Central memory CD8-positive, alpha-beta T cell (primary cell): ENCODE measurements at regions not wholly inside any gene's neighbourhood (a gene's known extent, or its start where the extent isn't known, plus 50 kb on each side); places are given as distances from the start of the nearest gene placed in this dataset.

Experiments
- ATAC-seq: fragments of 150-1000 bp; cut with Tn5 transposase; replicated peaks from 2 replicates; pipeline ENCODE4 v1.10.0; 2022; ENCODE audit warnings: mild to moderate bottlenecking, moderate FRiP score, moderate number of reproducible peaks; ENCODE audit not compliant: poor library complexity, severe bottlenecking; ENCODE audit errors: extremely low read depth
- DNase-seq, 2 donors: peaks; one replicate each; pipeline ENCODE4 v3.0.0; 2021; ENCODE audit warnings: low spot score in 2 of 2
- H3K27ac Mint-ChIP-seq: one replicate; pipeline ENCODE4 v1.8.0; 2022; ENCODE audit warnings: low read depth, mild to moderate bottlenecking, moderate library complexity, mixed read lengths
- H3K27me3 Mint-ChIP-seq: one replicate; pipeline ENCODE4 v1.8.0; 2022; ENCODE audit warnings: mixed read lengths
- H3K36me3 Mint-ChIP-seq: one replicate; pipeline ENCODE4 v1.8.0; 2022; ENCODE audit warnings: mild to moderate bottlenecking, moderate library complexity, mixed read lengths; ENCODE audit not compliant: insufficient read depth
- H3K4me1 Mint-ChIP-seq: one replicate; pipeline ENCODE4 v1.8.0; 2022; ENCODE audit warnings: mixed read lengths
- H3K4me3 Mint-ChIP-seq: one replicate; pipeline ENCODE4 v1.8.0; 2022; ENCODE audit warnings: mild to moderate bottlenecking, moderate library complexity, mixed read lengths
- H3K9me3 Mint-ChIP-seq: one replicate; pipeline ENCODE4 v1.8.0; 2022; ENCODE audit warnings: mixed read lengths

DNA sequence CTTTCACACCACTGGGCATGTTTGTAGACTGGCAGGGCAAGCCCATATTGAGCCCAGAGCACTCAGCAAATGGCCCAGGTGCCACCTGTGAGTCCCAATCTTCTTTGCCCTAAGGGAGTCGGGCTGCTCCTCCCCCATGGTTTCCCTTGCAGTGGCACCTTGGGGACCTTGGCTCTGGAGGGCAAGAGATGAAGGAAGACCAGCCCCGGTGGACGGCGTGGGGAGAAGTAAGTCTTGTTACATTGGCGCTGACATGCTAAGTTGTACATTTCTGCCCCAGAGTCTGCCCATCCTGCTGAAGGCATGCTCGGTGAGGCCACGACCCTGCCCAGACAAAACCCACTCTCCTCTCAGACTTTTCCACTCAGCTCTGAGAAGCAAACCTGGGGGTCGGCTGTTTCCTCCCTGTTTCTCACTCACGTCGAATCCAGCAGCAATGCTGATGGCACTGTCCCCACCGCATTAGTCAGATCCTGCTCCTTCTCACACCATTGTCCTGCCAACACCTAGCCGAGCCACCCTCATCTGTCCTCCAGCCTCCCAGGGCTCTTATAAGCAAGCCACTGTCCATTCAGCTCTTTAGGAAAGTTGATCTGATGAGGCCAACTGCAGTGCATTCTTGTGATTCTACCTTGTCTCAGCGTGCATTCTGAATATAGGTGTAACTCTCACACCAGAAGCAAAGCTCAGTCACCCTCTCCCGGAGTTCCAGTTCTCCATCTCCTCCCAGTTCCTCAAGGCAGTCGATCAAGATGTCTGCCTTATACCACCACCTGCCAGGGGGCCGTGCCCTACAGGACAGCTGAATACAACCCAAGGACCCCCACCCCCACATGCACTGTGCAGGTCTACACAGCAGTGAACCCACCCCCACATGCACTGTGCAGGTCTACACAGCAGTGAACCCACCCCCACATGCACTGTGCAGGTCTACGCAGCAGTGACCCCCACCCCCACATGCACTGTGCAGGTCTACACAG lies 827.1 kb downstream of the TBC1D22A start:
- ATAC-seq (no peak), DNase-seq (no peak)
- no peaks in the 10 kb centered on the region for H3K36me3 Mint-ChIP-seq

DNA sequence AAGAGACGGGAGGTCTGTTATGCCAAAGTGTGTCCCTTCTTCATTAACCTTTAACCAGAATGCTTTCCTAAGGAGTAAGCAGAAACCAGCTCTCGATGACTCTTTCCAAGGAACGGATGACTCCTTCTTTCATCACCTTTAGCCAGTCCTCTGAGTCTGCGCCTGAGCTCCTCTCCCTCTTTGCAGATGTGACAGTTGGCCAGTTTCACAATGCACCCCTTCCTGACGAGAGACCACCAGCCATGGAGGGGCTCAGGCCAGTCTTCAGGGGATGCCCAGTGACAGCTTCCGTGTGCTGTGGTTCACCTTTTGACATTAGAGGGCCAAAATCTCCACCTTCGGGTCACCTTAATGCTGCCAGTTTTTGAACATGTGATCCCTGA lies 826.1 kb downstream of the TBC1D22A start:
- no peak overlapping the region for H3K4me3 Mint-ChIP-seq
- no peak for DNase-seq
- ATAC-seq: no peak
- H3K9me3 Mint-ChIP-seq: no peaks in the 10 kb centered on the region
- H3K27me3 Mint-ChIP-seq: peaks cover 31% of the 10 kb centered on the region
- no peaks in the 10 kb centered on the region for H3K36me3 Mint-ChIP-seq
- no peak overlapping the region for H3K27ac Mint-ChIP-seq
- no peaks in the 10 kb centered on the region for H3K4me1 Mint-ChIP-seq

More for the DNA sequence above, 827.1 kb downstream of the TBC1D22A start:
- Mint-ChIP-seq H3K9me3 (no peaks in the 10 kb centered on the region), H3K27me3 (peaks cover 31% of the 10 kb centered on the region), H3K4me3 (no peak overlapping the region), H3K4me1 (no peaks in the 10 kb centered on the region), H3K27ac (no peak overlapping the region)

DNA sequence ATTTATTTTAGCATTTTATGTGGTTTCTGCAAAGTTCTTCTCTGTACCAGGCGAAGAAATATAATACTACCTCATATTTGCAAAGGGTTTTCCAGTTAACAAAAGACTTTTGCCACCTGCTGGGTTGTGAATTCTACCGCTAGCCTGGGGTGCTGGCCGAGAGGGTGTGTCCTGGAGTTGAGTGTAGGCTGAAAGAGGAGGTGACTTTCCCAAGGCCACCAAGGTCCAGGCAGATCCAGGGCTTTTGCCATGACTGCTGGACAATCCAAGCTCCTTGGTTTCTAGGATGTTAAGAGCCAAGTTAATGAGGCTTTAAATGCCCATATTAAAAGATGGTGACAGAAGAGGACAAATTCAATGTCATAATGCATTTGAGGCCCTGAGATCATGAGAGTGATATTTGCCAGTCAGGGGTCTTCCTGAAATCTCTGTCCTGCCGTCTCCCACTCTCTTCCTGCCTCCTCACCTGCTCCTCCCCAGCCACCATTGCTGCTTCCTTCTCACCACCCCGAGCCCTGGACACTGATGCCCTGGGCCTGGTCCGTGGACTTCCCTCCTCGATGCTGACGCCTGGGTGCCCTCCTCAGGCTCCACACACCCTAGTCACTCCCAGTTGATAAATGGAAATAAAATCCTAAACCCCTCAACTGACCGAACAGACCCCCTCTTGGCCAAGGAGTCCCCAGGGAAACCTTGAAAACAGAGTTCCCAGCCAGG lies 825.6 kb downstream of the TBC1D22A start:
- peaks cover 30% of the 10 kb centered on the region for H3K27me3 Mint-ChIP-seq
- no peaks in the 10 kb centered on the region for H3K4me1 Mint-ChIP-seq
- H3K27ac Mint-ChIP-seq: no peak overlapping the region
- no peaks in the 10 kb centered on the region for H3K36me3 Mint-ChIP-seq
- DNase-seq (no peak), ATAC-seq (no peak)
- H3K4me3 Mint-ChIP-seq: no peak overlapping the region
- no peaks in the 10 kb centered on the region for H3K9me3 Mint-ChIP-seq

DNA sequence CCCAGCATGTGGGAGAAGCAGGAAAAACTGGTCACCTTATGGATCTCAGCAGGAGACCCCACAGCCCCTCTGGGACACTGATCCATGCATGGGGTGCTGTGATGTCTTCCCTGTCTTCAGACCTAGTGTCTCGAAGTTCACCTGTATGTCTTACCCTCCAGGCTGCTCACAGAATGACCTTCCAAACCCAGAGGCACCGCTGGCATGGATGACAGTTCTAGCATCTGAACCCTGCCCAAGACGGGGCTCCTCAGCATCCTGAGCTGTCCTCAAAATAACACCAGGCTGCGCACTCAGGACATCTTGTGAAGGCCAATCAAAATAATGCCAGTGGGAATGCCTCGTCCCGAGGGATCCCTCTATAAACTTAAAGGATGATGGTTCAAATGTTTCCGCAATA lies 824.9 kb downstream of the TBC1D22A start:
- no peaks in the 10 kb centered on the region for H3K36me3 Mint-ChIP-seq
- H3K9me3 Mint-ChIP-seq: no peaks in the 10 kb centered on the region

DNA sequence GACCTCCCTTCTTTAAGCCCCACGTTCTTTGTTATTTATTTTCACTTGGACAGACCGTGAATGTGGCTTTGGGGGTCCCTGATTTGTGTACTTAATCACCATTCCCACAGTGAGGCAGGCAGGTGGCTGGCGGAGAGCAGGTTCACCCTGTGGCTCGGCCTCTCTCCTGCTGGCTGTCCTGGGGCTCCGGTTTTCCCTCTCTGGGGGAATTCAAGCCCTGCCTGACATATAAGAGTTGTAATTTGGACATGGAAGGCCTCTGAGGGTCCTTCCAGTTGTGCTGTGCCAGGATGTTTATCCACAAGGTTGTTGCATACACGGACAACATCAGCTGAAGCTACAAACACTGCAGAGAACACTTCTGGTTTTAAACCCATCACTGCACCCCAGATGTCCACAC lies 824.5 kb downstream of the TBC1D22A start:
- H3K4me1 Mint-ChIP-seq: no peaks in the 10 kb centered on the region
- ATAC-seq (no peak), DNase-seq (no peak)
- H3K9me3 Mint-ChIP-seq: no peaks in the 10 kb centered on the region
- no peak overlapping the region for H3K27ac Mint-ChIP-seq
- no peaks in the 10 kb centered on the region for H3K36me3 Mint-ChIP-seq
- no peak overlapping the region for H3K4me3 Mint-ChIP-seq
- peaks cover 23% of the 10 kb centered on the region for H3K27me3 Mint-ChIP-seq

More for the DNA sequence above, 824.9 kb downstream of the TBC1D22A start:
- H3K4me1 Mint-ChIP-seq: no peaks in the 10 kb centered on the region
- no peak overlapping the region for H3K27ac Mint-ChIP-seq
- no peak for ATAC-seq
- no peak for DNase-seq
- peaks cover 23% of the 10 kb centered on the region for H3K27me3 Mint-ChIP-seq
- H3K4me3 Mint-ChIP-seq: no peak overlapping the region

DNA sequence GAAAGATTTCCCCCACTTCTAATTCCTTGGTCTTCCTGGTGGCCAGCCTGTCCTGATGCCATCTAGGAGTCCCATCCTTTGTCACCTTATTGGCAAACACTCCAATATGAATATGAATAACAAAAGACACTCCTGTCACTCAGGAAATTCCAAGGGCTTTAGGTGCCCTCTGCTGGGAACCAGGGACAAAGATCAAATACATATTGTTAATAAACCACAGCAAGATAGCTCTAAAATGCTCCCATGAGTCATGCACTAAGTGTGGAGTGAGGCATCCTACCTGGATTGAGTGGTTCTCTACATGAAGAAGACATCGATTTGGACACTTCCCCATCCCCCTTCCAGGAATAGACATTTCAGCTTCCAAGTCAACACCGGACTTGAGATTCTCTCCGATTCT lies 823.6 kb downstream of the TBC1D22A start:
- H3K27me3 Mint-ChIP-seq: peaks cover 23% of the 10 kb centered on the region
- no peak overlapping the region for H3K4me3 Mint-ChIP-seq
- no peaks in the 10 kb centered on the region for H3K4me1 Mint-ChIP-seq
- ATAC-seq: no peak
- no peak for DNase-seq
- no peak overlapping the region for H3K27ac Mint-ChIP-seq
- H3K9me3 Mint-ChIP-seq: no peaks in the 10 kb centered on the region
- H3K36me3 Mint-ChIP-seq: no peaks in the 10 kb centered on the region

DNA sequence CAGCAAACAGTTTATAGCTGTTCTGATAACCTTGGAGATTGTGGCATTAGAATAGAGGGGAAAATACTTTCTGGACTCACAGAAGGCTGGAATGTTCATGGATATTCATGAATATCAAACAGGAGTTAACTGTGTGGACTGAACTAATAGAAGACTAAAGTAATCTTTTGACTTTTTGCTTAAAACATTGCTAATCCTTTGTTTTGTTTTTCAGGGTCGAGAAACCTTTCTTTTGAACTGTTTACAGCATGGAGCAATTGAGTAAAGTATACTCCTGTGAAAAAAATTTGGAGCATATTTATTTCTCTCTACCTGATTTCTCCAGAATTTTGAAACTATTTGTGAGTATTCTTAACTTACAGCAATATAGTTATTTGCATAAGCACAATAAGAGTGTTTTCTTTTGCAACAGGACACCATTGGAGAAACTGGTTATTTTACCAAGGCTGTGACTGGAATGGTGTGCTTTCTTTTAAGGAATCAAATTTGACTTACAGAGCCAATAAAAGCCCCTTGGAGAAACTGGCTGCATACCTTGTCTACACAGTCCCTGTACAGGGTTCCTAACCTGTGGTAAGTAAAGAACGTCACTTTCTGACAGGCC lies 821.6 kb downstream of the TBC1D22A start:
- no peak for DNase-seq
- Mint-ChIP-seq H3K27me3 (peaks cover 24% of the 10 kb centered on the region), H3K4me1 (no peaks in the 10 kb centered on the region), H3K4me3 (no peak overlapping the region), H3K36me3 (no peaks in the 10 kb centered on the region), H3K9me3 (no peaks in the 10 kb centered on the region), H3K27ac (no peak overlapping the region)
- ATAC-seq: no peak

DNA sequence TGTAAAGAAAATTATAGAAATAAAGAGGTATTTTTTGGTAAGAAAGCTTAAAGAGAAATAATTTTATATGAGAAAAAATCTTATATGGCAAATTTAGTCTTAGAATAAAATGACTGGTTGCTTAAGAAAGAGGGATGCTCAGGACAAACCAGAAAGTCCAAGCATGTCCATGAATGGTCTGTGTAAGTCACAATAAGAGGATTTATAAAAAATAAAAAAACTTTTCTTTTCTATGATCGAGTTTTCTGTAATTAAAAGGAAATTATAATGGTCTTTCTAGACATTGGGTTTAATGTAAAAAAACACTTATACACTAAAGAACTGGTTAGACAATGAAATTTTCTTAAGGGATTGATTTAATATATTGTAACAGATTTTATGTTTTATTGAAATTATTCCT lies 819.6 kb downstream of the TBC1D22A start:
- no peak for DNase-seq
- H3K27me3 Mint-ChIP-seq: peaks cover 27% of the 10 kb centered on the region
- no peaks in the 10 kb centered on the region for H3K9me3 Mint-ChIP-seq
- no peaks in the 10 kb centered on the region for H3K36me3 Mint-ChIP-seq
- no peak overlapping the region for H3K4me3 Mint-ChIP-seq
- ATAC-seq: no peak
- no peak overlapping the region for H3K27ac Mint-ChIP-seq
- H3K4me1 Mint-ChIP-seq: no peaks in the 10 kb centered on the region

DNA sequence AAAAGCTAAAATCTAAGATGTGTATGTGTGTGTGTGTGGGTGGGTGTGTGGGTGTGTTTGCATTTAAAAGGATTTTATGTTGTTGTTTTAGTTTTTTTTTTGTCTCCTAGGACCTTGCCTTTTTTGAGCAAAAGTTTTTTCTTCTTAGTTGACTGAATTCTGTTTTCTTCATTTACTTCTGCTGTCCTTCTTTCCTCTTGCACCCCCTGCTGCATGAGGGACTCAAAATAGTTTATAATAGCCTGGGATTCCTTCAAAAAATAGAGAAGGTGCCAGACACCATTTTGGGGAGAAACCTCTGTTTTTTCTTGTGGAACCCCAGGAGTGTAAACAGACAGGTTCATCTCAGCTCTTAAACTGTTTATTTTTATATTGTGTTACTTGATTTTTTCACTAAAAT lies 817.7 kb downstream of the TBC1D22A start:
- H3K9me3 Mint-ChIP-seq: no peaks in the 10 kb centered on the region
- H3K27ac Mint-ChIP-seq: no peak overlapping the region
- H3K4me3 Mint-ChIP-seq: no peak overlapping the region
- ATAC-seq: no peak
- H3K4me1 Mint-ChIP-seq: no peaks in the 10 kb centered on the region
- no peaks in the 10 kb centered on the region for H3K36me3 Mint-ChIP-seq
- peaks cover 47% of the 10 kb centered on the region for H3K27me3 Mint-ChIP-seq
- no peak for DNase-seq

DNA sequence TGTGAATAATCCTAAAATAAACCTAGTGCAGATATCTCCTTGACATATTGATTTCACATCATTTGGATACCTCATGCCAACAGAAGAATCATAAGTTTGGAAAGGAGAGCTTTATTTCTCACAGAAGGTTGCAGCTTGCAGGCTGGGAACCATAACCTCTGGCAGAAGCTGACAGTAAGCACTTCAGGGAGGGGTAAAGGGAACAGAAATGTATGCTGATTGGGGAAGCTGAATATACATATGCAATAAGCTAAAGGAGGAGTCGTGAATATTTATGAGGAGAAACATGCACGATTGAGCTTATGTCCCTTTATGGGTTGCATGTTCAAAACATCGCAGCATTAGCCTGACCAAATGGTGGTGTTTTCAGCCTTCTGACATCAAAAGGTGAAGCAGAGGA lies 814.5 kb downstream of the TBC1D22A start:
- no peaks in the 10 kb centered on the region for H3K4me1 Mint-ChIP-seq
- no peak overlapping the region for H3K27ac Mint-ChIP-seq
- no peaks in the 10 kb centered on the region for H3K9me3 Mint-ChIP-seq
- DNase-seq (no peak), ATAC-seq (no peak)
- H3K36me3 Mint-ChIP-seq: no peaks in the 10 kb centered on the region
- H3K27me3 Mint-ChIP-seq: peaks cover 70% of the 10 kb centered on the region
- no peak overlapping the region for H3K4me3 Mint-ChIP-seq

DNA sequence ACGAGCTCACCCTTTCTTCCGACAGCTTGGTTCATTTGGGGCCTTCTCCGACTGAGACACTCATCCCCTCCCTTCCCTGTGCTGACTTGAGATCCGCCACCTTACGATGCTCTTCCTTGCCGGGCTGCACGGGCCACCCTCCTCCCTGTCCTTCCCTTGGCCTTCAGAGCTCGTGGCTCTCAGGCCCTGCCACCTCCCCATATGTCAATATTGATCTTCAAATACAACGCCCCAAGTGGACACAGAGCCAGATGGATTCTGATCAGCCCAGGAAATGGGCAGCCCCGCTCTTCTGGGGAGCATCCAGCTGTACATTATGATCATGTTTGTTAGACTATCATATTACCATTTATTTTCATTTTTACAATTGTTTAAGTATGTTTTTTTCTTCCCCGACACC lies 812.8 kb downstream of the TBC1D22A start:
- DNase-seq (no peak), ATAC-seq (no peak)
- H3K27ac Mint-ChIP-seq: no peak overlapping the region
- no peaks in the 10 kb centered on the region for H3K4me1 Mint-ChIP-seq
- peaks cover 66% of the 10 kb centered on the region for H3K27me3 Mint-ChIP-seq
- no peaks in the 10 kb centered on the region for H3K36me3 Mint-ChIP-seq
- no peak overlapping the region for H3K4me3 Mint-ChIP-seq
- no peaks in the 10 kb centered on the region for H3K9me3 Mint-ChIP-seq

DNA sequence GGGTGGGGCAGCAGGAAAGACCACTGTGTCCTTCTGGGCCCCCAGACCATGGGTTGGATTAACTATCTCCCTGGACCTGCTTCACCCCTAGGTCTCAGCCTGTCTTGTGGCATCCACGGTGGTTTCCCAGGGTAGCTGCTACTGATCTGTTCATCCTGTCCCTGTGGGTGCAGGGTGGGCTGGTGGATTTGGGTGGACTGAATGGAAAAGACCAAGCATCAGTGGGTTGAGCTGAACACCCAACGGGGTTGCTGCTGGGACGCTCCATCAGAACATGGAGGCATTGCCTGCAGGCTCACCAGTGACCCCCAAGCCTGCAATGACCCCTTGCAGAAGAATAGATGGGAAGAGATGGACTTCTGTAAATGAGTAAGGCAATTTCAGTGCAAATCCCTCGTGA lies 812.1 kb downstream of the TBC1D22A start:
- Mint-ChIP-seq H3K4me1 (no peaks in the 10 kb centered on the region), H3K9me3 (no peaks in the 10 kb centered on the region), H3K27ac (no peak overlapping the region), H3K4me3 (no peak overlapping the region), H3K36me3 (no peaks in the 10 kb centered on the region), H3K27me3 (peaks cover 60% of the 10 kb centered on the region)
- DNase-seq (no peak), ATAC-seq (no peak)
